Mucosa of gallbladder (tissue), 1 donor: ENCODE measurements at regions not wholly inside any gene's neighbourhood (a gene's known extent, or its start where the extent isn't known, plus 50 kb on each side); places are given as distances from the start of the nearest gene placed in this dataset.

Experiments used
- DNase-seq: peaks from one replicate; pipeline ENCODE4 v3.0.0-alpha.2; 2020; ENCODE audit warnings: low spot score
- donor health status: DM: no; HTN: no; CAD: no.

GRCh38 chr4:83171436-83172039 is 57.0 kb upstream of the PLAC8 start:
- no peak for DNase-seq

DNA sequence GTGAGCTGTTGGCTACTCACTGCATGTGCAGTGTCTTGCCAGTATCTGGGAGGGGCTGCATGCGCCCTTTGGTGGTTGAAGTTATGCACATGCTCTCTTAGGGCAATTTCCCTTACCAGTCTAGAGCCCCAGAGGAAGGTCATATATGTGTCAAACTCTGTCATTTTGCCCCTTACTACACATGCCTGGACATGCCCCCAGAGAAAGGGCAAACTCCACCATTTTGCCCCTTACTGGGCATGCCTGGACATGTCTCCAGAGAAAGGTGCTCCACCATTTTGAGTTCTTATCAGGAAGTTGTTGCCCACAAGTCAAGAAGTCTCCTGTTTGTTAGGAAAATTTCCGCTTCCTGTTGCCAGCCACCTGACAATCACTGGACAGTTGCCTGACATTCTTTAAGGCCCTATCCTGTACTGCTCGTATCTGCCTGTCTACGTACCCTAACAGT is 56.4 kb upstream of the PLAC8 start:
- DNase-seq, result no peak
